IPS DF 4.7 (cell line): ENCODE measurements at regions not wholly inside any gene's neighbourhood (a gene's known extent, or its start where the extent isn't known, plus 50 kb on each side); places are given as distances from the start of the nearest gene placed in this dataset.

ENCODE experiments used
- DNase-seq: peaks from one replicate; pipeline ENCODE4 v3.0.0-alpha.2; 2013; ENCODE audit warnings: low spot score; ENCODE audit errors: extremely low read depth

DNA sequence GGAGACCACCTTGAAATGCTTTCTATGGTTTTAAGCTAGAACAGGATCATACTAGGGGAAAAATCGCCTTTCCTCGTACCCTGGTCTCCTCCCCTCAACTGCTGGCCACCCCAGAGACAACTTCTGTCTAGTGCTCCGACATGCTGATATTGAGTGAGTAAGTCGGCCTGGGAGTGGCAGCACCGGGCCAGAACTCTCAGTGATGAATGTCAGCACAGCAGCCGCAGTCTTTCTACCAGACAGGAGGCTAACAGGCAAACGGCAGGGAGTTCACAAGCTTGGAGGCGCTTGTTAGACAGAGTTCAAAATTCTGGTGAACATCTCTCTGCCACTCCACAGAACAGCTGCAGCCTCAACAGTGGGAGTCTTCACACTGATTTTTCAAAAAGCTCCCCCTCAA, 716.9 kb downstream of the ADGRL2 start:
- DNase-seq = no peak

DNA sequence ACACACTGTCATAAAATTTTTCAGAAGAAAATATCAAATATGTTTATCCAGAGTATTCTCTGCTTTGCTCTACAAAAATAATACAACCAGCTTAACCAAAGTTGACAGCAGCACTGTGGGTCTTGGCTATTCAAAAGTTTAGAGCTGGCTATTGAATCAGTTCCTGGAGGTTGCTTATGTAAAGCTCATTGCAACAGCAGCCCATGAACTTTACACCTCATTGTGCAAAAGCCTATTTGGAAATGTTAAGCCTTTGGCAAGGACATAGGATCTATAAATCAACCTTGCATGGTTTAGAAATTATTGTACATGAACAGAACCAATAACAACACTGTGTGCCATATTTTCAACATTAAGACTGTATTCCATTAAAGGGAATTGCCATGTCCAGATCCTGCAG, 714.9 kb downstream of the ADGRL2 start:
- no peak for DNase-seq

DNA sequence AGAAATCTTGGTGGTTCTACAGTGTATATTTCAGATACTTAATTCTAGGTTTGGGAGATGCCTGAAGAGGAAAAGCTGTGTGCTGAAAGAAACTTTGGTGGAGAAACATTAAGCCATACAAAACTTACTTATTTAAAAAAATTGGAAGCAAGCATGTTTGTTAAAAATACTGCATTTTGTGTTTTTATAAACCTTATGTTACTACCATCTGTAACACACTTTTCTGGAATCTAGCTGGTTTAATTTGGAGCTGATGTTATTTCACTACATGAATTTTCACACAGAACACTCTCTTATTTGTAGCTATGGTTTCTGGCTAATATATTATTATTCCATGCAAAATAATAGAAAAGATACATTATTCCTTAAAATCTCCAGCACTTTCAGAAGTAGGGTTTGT, 710.7 kb downstream of the ADGRL2 start:
- DNase-seq = no peak

- DNase-seq = no peak
Measured at GRCh38 chr1:82510431-82510830, 709.7 kb downstream of the ADGRL2 start.

GRCh38 chr1:82507011-82507410, 706.3 kb downstream of the ADGRL2 start:
- no peak for DNase-seq

DNA sequence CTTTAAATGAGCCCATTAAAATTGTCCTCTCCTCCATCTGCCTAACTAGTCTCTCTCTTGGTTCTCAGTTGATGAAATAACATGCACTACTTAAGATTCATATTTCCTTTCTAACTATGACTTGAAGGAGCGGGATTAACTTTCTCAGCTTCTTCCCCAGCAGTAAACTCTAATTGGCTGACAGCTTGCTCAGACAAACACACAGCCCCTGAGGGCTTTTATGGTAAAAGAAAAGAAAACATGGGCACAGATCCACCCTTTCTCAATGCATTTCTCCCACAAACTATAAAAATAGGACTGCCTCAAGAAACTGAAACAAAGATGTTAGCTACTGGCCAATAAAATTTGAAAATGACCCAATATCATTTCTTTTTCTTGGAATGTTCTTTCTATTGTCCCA, 703.1 kb downstream of the ADGRL2 start:
- no peak for DNase-seq

DNA sequence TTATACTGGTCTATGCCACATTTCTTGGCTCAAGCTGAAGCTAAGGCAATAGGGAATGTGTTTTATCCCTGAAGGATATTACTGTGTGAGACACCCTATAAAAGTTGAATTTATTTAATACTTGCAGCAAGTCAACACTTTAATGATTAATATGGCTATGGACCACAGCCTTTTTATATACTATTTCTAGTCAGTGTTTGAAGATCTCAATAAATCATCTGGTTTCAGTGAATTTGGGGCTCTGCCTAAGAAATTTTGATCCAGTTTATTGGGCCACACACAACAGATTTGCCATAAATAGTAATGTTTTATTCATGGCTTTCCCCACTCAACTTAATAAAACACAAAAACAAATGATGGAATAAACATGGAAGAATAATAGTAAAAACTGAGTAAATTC, 698.3 kb downstream of the ADGRL2 start:
- DNase-seq = no peak

- no peak for DNase-seq
Measured at GRCh38 chr1:82494117-82494516, 693.4 kb downstream of the ADGRL2 start.

DNA sequence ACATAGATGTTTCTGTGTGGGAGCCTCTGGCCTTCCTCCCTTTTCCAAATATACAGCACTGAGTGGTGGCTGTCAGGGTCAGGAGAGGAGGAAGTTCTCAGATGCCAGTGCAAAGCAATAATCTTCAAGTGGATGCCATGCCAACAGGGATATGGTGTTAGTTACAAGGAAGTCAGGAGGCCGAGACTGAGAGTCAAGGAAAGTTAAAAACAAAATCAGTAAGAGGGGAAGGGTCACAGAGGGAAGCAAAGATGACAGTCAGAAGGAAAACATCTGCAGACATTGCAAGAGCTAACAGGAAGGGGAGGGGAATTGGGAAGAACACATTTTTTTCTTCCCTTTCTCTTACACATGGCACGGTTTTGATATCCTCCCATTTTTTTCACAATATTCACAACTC, 691.4 kb downstream of the ADGRL2 start:
- DNase-seq = no peak

DNA sequence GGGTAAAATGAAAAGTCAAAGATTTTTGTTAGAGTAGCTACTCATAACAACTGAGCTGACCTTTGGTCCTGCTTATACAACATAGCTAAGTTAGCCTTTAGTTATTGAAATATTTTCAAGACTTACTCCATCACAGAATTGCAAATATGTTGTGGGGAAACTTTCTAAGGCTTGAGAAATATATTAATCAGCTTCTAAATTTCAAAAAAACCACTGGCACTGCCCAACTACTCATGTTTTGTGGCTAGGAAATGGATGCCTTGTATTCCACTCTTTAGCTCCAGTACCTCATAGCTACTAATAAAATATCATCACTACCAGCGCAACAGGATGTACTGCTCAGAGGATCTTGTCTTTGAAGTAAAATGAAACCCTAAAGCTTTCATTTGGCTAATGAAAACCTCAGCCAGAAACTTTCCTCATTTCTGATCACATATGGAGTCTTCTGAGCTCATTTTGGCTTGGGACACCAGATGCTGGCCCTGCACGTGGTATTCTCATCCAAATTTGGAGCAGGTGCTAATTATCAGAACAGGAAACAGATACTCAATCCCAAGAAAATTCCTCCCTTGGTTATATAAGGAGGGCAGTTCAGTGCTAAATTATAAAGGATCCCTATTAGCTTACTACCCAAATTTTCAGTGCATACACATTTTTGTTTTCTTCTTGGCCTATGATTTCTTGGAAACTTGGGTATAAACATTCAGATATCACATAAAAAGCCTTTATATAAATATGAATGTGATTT, 690.7 kb downstream of the ADGRL2 start:
- no peak for DNase-seq

- DNase-seq = no peak
Measured at GRCh38 chr1:82487778-82488177, 687.0 kb downstream of the ADGRL2 start.

GRCh38 chr1:82486969-82487368, 686.2 kb downstream of the ADGRL2 start:
- DNase-seq = no peak

DNA sequence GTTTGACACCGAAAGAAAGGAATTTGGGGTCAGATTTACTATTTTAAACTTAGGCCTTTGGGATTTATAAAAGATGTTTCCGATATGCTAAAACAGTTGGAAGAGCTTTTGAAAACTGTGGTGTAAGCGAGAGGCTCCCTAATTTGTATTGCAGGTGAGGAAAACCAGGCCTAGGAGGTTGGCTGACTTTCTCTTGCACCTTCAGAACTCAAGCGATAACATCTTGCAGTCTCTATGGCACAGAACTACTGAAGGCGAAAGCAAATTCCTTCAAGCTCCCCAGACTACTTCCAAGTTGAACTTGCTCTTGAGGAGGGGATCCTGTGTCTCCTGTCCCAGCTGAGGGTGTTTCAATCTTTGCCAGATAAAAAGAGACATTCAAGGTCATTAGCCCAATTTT, 685.7 kb downstream of the ADGRL2 start:
- no peak for DNase-seq

DNA sequence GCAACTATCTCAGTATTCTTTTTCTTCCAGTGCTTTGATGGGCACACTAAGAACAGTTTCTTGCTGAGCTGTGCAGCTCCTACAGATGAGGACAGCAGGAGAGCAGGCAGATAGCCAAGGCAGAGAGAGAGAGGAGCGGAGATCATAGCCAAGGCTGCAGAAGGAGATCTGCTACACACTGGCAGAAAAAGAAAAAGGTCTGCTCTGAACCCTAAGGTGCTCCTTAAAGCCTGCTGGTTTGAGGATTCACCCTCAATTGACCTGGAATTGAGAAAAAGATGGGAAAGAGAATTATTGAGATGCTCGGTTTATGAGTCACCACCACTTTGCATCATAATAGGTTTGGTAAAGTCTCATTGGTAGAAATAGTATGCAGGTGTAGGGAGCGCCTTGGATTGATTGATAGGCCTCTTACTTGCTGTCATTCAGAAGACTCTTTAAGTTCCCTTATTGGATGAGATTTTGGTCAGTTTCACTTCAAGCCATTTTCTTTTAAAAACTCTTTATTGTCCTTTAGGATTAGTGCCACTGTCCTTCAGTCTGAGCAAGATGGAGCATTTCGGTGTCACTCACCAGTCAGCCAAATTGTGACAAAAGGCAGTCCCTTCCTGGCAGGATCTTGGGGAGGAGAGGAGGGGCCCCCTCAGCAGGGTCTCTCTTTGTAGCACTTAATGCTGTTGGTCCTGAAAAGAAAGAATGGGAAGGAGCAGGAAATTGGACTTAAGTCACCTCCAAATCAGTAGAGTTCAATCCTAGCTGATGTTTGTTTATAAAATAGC, 685.0 kb downstream of the ADGRL2 start:
- DNase-seq = no peak

DNA sequence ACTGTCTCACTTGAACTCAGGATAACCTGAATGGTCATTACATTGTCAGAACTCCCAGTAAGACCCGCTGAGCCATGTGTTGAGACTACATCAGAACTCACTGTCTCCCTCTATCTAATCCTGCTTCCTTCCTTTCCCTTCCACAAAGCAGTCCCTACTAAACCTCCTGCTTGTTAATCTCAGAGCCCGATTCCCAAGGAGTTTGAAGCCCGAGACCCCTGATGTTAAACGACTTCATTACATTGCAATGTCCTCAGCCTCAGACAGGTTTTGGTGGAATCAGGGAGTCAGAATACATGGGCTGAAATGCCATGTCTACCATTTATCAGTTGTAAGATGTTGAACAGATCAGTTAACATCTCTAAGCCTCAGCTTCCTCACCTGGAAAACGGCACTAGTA, 682.4 kb downstream of the ADGRL2 start:
- no peak for DNase-seq

- no peak for DNase-seq
Measured at GRCh38 chr1:82478916-82479315, 678.2 kb downstream of the ADGRL2 start.

DNA sequence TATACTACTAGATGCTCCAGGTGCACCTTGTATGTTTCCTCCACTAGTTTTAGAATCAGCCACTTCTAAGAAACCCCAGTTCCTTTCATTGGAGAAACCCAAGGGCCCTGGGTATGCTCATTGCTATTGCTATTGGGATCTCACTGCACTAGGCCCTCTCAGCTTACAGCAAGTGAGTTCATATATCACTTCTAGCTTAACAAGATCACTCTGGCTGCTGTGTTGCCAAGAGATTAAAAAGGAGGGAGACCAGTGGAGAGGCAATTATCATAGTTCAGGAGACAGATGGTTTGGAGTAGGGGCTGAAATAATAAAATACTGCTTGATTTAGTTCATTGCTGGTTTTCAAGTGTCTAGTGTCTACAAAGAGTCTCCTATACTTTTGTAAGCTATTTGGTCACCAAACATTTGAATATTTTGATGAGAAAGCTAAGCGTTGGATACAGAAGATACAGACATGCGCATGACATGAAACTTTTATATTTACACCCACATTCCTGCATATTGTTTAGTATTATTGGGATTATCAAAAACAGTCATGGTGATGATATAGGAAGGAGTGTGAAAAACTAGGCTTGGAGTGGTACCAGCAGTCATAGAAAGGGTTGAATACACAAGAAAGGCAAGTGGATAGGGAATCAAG, 671.9 kb downstream of the ADGRL2 start:
- DNase-seq = no peak

- DNase-seq = no peak
Measured at GRCh38 chr1:82466891-82467290, 666.2 kb downstream of the ADGRL2 start.

- no peak for DNase-seq
Measured at GRCh38 chr1:82466416-82466815, 665.7 kb downstream of the ADGRL2 start.

DNA sequence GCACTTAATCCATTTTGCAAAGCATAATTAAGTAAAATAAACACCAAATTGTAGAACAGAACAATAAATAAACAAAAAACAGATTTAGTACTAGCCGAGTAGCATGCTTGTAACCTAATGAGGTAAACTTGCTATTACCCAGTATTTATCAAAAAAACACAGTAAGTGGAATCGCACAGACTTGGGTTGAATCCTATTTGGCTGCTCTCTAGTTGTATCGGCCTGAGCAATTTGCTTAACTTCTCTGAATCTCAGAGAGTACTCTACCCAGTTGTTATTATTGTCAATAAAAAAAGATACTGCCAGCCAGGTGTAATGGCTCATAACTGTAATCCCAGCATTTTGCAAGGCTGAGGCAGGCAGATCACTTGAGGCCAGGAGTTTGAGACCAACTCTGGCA, 664.3 kb downstream of the ADGRL2 start:
- DNase-seq = no peak

- DNase-seq = no peak
Measured at GRCh38 chr1:82464362-82465001, 663.7 kb downstream of the ADGRL2 start.

DNA sequence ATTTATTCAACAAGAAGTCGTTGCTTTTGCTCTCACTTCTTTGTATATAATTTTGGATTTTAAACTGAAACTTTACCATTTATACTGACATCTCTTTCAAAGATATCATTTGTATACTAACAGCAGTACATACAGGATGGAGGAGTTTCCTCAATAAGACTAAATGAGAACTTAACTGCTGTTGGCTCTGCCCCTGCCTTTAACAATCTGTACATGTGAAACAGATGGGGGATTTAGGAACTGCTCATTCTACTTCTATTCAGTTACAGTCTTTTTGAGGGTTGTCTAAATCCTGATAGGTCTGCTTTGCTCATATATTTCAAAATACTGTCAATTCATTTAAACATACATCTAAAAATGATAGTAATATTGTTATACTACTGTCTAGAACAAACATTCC, 663.2 kb downstream of the ADGRL2 start:
- no peak for DNase-seq
